ENCODE measurements at regions not wholly inside any gene's neighbourhood (a gene's known extent, or its start where the extent isn't known, plus 50 kb on each side); places are given as distances from the start of the nearest gene placed in this dataset.

GRCh38 chr6:47098570-47098993, 56.5 kb upstream of the ADGRF1 start:
- TF ChIP-seq POLR2A (IDR thresholded peaks at IDR 0.05; ENCODE audit: control extremely low read depth in 1 of 2, low read depth in 2 of 2, low read length in 2 of 2), result no peak
- no peak for TF ChIP-seq CTCF (IDR thresholded peaks at IDR 0.05; ENCODE audit: control extremely low read depth in 1 of 3, insufficient read depth in 1 of 3, low read depth in 1 of 3, low read length in 3 of 3)
- TF ChIP-seq POLR2AphosphoS5 (IDR thresholded peaks at IDR 0.05; ENCODE audit: low read depth, low read length), result no peak
- no peak for TF ChIP-seq TAF1 (IDR thresholded peaks at IDR 0.05; ENCODE audit: low read depth, low read length)
- no peak for TF ChIP-seq YY1 (IDR thresholded peaks at IDR 0.05; ENCODE audit: low read depth, low read length)
- no peak for TF ChIP-seq CHD7 (IDR thresholded peaks at IDR 0.05; ENCODE audit: insufficient replicate concordance, low read length)
- TF ChIP-seq EP300 (IDR thresholded peaks at IDR 0.05; ENCODE audit: borderline replicate concordance in 1 of 2, low read depth in 2 of 2, low read length in 2 of 2), result no peak
- no peak for TF ChIP-seq JUN (IDR thresholded peaks at IDR 0.05; ENCODE audit: low read depth, low read length)
- no peak for TF ChIP-seq SIN3A (conservative IDR thresholded peaks at IDR 0.05 in 1 of 2, IDR thresholded peaks at IDR 0.05 in 1 of 2; ENCODE audit: low read depth in 1 of 2, low read length in 2 of 2)
- TF ChIP-seq SP1 (IDR thresholded peaks at IDR 0.05; ENCODE audit: low read depth, low read length), result no peak
- no peak for TF ChIP-seq CEBPB (IDR thresholded peaks at IDR 0.05; ENCODE audit: low read depth, low read length)
- TF ChIP-seq CREB1 (IDR thresholded peaks at IDR 0.05), result no peak
- TF ChIP-seq SIRT6 (IDR thresholded peaks at IDR 0.05; ENCODE audit: low read length), result no peak
- no peak for TF ChIP-seq NRF1 (IDR thresholded peaks at IDR 0.05; ENCODE audit: low read depth, low read length)
